GM18511 (cell line): ENCODE measurements at regions not wholly inside any gene's neighbourhood (a gene's known extent, or its start where the extent isn't known, plus 50 kb on each side); places are given as distances from the start of the nearest gene placed in this dataset.

Experiments
- ATAC-seq: cut with Tn5 transposase; IDR thresholded peaks from one replicate; pipeline ENCODE4 v1.9.1; 2021; ENCODE audit warnings: mild to moderate bottlenecking, moderate library complexity; ENCODE audit not compliant: unreplicated experiment

- ATAC-seq: no peak
These were observed 90.5 kb upstream of the WDR1 start for GRCh38 chr4:10207116-10207515.

- no peak for ATAC-seq
These were observed 88.6 kb upstream of the WDR1 start for GRCh38 chr4:10205223-10205622.

GRCh38 chr4:10204401-10205058 is 87.9 kb upstream of the WDR1 start:
- ATAC-seq: no peak

- ATAC-seq: no peak
These were observed 87.3 kb upstream of the WDR1 start for GRCh38 chr4:10203851-10204250.

GRCh38 chr4:10201381-10202223 is 85.0 kb upstream of the WDR1 start:
- no peak for ATAC-seq

GRCh38 chr4:10200869-10201268 is 84.3 kb upstream of the WDR1 start:
- no peak for ATAC-seq

GRCh38 chr4:10198365-10198764 is 81.8 kb upstream of the WDR1 start:
- no peak for ATAC-seq

GRCh38 chr4:10197952-10198351 is 81.4 kb upstream of the WDR1 start:
- no peak for ATAC-seq

- ATAC-seq: no peak
These were observed 79.6 kb upstream of the WDR1 start for GRCh38 chr4:10196191-10196590.

GRCh38 chr4:10192331-10192730 is 75.7 kb upstream of the WDR1 start:
- ATAC-seq: no peak

- ATAC-seq: no peak
These were observed 71.9 kb upstream of the WDR1 start for GRCh38 chr4:10188400-10189004.

- ATAC-seq: no peak
These were observed 69.9 kb upstream of the WDR1 start for GRCh38 chr4:10186228-10187214.

GRCh38 chr4:10185518-10186227 is 69.1 kb upstream of the WDR1 start:
- no peak for ATAC-seq

- no peak for ATAC-seq
These were observed 67.9 kb upstream of the WDR1 start for GRCh38 chr4:10184501-10184938.

- no peak for ATAC-seq
These were observed 67.4 kb upstream of the WDR1 start for GRCh38 chr4:10184041-10184440.

GRCh38 chr4:10183462-10183861 is 66.9 kb upstream of the WDR1 start:
- no peak for ATAC-seq

GRCh38 chr4:10182446-10183424 is 66.1 kb upstream of the WDR1 start:
- no peak for ATAC-seq

GRCh38 chr4:10181745-10182445 is 65.3 kb upstream of the WDR1 start:
- no peak for ATAC-seq
